ENCODE measurements at regions not wholly inside any gene's neighbourhood (a gene's known extent, or its start where the extent isn't known, plus 50 kb on each side); places are given as distances from the start of the nearest gene placed in this dataset.

- Histone ChIP-seq H3K4me3 (replicated peaks in 1 of 2; ENCODE audit: low read depth in 1 of 2, low read length in 2 of 2) (no peak overlapping the region), H3K79me2 (ENCODE audit: insufficient read depth, low read length) (no peaks in the 10 kb centered on the region), H3K27me3 (ENCODE audit: insufficient read depth, low read length) (no peaks in the 10 kb centered on the region), H3K4me1 (ENCODE audit: control insufficient read depth in 1 of 2, insufficient read depth in 2 of 2, low read length in 2 of 2) (no peaks in the 10 kb centered on the region), H4K20me1 (ENCODE audit: insufficient read depth) (no peaks in the 10 kb centered on the region), H2AFZ (ENCODE audit: low read depth, low read length, poor library complexity, severe bottlenecking) (no peak overlapping the region), H3K9me2 (ENCODE audit: insufficient read depth) (no peaks in the 10 kb centered on the region), H3K27ac (ENCODE audit: low read depth, low read length) (no peak overlapping the region), H3K36me3 (ENCODE audit: control insufficient read depth in 1 of 2, insufficient read depth in 2 of 2, low read length in 2 of 2) (no peaks in the 10 kb centered on the region), H3K9ac (ENCODE audit: low read length) (no peak overlapping the region), H3K9me3 (ENCODE audit: control insufficient read depth in 1 of 2, insufficient read depth in 1 of 2, low read depth in 1 of 2, low read length in 2 of 2) (no peaks in the 10 kb centered on the region), H3K4me2 (ENCODE audit: low read length) (no peak overlapping the region)
- RAD21 ChIA-PET (ENCODE audit: low non-redundant PET in 1 of 2, low total read pairs in 2 of 2, uncharacterized antibody in 2 of 2, unreplicated experiment in 2 of 2): no interaction called here
- ATAC-seq (no peak), DNase-seq (ENCODE audit: low read depth, low spot score) (no peak)
- intact Hi-C loops (cut with micrococcal nuclease): no loop called here
- TF ChIP-seq EGR1 (IDR thresholded peaks at IDR 0.05; ENCODE audit: low read depth) (no peak), CTCF (IDR thresholded peaks at IDR 0.05 in 2 of 3, conservative IDR thresholded peaks at IDR 0.05 in 1 of 3; ENCODE audit: borderline replicate concordance in 1 of 3, insufficient read depth in 1 of 3, low read depth in 2 of 3, low read length in 2 of 3) (no peak), ATF3 (IDR thresholded peaks at IDR 0.05) (no peak), CBX3 (IDR thresholded peaks at IDR 0.05; ENCODE audit: low read depth) (no peak), POLR2AphosphoS5 (IDR thresholded peaks at IDR 0.05; ENCODE audit: low read depth, low read length) (no peak), ZBTB33 (IDR thresholded peaks at IDR 0.05; ENCODE audit: extremely low read depth, insufficient replicate concordance, low read length) (no peak), ZNF274 (IDR thresholded peaks at IDR 0.05; ENCODE audit: low read depth, low read length) (no peak), REST (IDR thresholded peaks at IDR 0.05; ENCODE audit: low read depth) (no peak), SP1 (IDR thresholded peaks at IDR 0.05; ENCODE audit: low read depth) (no peak), ZFX (IDR thresholded peaks at IDR 0.05) (no peak)
- POLR2A ChIA-PET: no interaction called here
- BruUV-seq (replicated peaks): no TSS peak
- CTCF ChIA-PET: no interaction called here
Observed at GRCh38 chr2:180231015-180231414, 223.9 kb upstream of the CWC22 start.
